PFSK-1 (cell line): ENCODE measurements at regions not wholly inside any gene's neighbourhood (a gene's known extent, or its start where the extent isn't known, plus 50 kb on each side); places are given as distances from the start of the nearest gene placed in this dataset.

Experiments used
- FOXP2 ChIP-seq: optimal IDR thresholded peaks from 2 replicates; pipeline ENCODE3; 2011; ENCODE audit warnings: borderline replicate concordance, control low read depth, inconsistent platforms; ENCODE audit not compliant: insufficient read depth; ENCODE audit errors: extremely low read length, extremely low read depth
- POLR2AphosphoS5 ChIP-seq: IDR thresholded peaks from 2 replicates; pipeline ENCODE4 v1.6.1; 2012; ENCODE audit warnings: low read depth, mild to moderate bottlenecking, control low read depth, low read length, moderate library complexity
- REST ChIP-seq, 2 experiments: IDR thresholded peaks; 2 replicates each; pipeline versions ENCODE4 v1.6.1 to v1.8.0; 2011 to 2012; ENCODE audit warnings: low read depth in 2 of 2, low read length in 2 of 2, control low read depth in 1 of 2, inconsistent platforms in 1 of 2, mild to moderate bottlenecking in 1 of 2, moderate library complexity in 1 of 2; ENCODE audit not compliant: insufficient read depth in 1 of 2
- SIN3A ChIP-seq: IDR thresholded peaks from 2 replicates; pipeline ENCODE4 v1.6.1; 2012; ENCODE audit warnings: mild to moderate bottlenecking, low read length, moderate library complexity, borderline replicate concordance; ENCODE audit not compliant: insufficient read depth
- TAF1 ChIP-seq: IDR thresholded peaks from 2 replicates; pipeline ENCODE4 v1.6.1; 2012; ENCODE audit warnings: low read length, control low read depth, borderline replicate concordance; ENCODE audit not compliant: insufficient read depth

GRCh38 chr19:56953470-56953869 lies 112.9 kb upstream of the PEG3 start:
- TF ChIP-seq REST (IDR thresholded peaks at IDR 0.05; ENCODE audit: insufficient read depth in 1 of 2, low read depth in 2 of 2, low read length in 2 of 2), result no peak
- TF ChIP-seq FOXP2, result no peak
- no peak for TF ChIP-seq SIN3A
- no peak for TF ChIP-seq POLR2AphosphoS5
- no peak for TF ChIP-seq TAF1

GRCh38 chr19:56955637-56956216 lies 115.2 kb upstream of the PEG3 start:
- TF ChIP-seq FOXP2 (no peak), TAF1 (no peak), SIN3A (no peak), POLR2AphosphoS5 (no peak), REST (IDR thresholded peaks at IDR 0.05; ENCODE audit: insufficient read depth in 1 of 2, low read depth in 2 of 2, low read length in 2 of 2) (no peak)

DNA sequence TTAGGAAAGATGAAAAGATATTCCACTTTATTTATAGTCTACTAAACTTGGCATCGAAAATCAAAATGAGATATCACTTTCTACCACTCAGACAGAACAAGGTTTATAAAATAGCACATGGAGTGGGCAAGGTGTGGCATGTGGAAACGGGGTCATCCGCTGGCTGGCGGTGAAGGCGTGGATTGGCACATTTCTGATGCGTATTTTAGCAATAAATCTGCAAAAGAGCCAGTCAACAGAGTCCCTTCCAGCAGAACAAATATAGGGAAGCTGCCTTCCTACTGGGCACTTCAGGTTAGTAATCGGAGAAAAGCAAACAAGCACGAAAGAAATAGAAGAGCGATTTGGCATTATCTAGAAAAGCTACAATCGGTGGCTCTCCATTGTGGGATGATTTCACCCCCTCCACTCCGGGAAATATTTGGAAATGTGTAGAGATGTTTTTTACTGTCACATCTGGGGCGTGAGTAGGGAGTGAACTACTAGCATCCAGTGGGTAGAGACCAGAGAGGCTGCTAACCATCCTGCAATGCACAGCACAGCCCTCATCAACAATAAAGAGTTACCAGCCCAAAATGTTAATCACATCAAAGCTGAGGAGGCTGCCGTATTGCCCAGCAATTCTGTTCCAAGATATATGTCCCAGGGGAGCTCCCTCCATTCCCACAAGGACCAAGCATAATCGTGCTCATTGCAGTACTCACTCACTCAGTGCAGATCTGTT lies 116.1 kb upstream of the PEG3 start:
- TF ChIP-seq REST (IDR thresholded peaks at IDR 0.05; ENCODE audit: insufficient read depth in 1 of 2, low read depth in 2 of 2, low read length in 2 of 2), result no peak
- TF ChIP-seq POLR2AphosphoS5, result no peak
- TF ChIP-seq TAF1, result no peak
- no peak for TF ChIP-seq FOXP2
- TF ChIP-seq SIN3A, result no peak

- TF ChIP-seq FOXP2, result no peak
- TF ChIP-seq REST (IDR thresholded peaks at IDR 0.05; ENCODE audit: insufficient read depth in 1 of 2, low read depth in 2 of 2, low read length in 2 of 2), result no peak
- no peak for TF ChIP-seq TAF1
- TF ChIP-seq SIN3A, result no peak
- TF ChIP-seq POLR2AphosphoS5, result no peak
These were observed 118.7 kb upstream of the PEG3 start for GRCh38 chr19:56959205-56959604.
